Subcutaneous abdominal adipose tissue (tissue), 5 donors: ENCODE measurements at regions not wholly inside any gene's neighbourhood (a gene's known extent, or its start where the extent isn't known, plus 50 kb on each side); places are given as distances from the start of the nearest gene placed in this dataset.
A peak's percentile ranks its signal among the peaks of the same experiment; 100 is the strongest.

Experiments
- H3K27ac ChIP-seq: one replicate; pipeline ENCODE4 v1.7.0; 2013; ENCODE audit warnings: low read depth, mild to moderate bottlenecking, inconsistent platforms, low read length, moderate library complexity
- H3K27me3 ChIP-seq, 5 donors: one replicate each; pipeline ENCODE4 v1.7.0; 2013; ENCODE audit warnings: low read length in 5 of 5, inconsistent platforms in 1 of 5; ENCODE audit not compliant: control insufficient read depth in 5 of 5, insufficient read depth in 4 of 5
- H3K36me3 ChIP-seq, 5 donors: one replicate each; pipeline ENCODE4 v1.7.0; 2013; ENCODE audit warnings: low read length in 5 of 5; ENCODE audit not compliant: control insufficient read depth in 5 of 5, insufficient read depth in 5 of 5
- H3K4me1 ChIP-seq, 5 donors: one replicate each; pipeline ENCODE4 v1.7.0; 2013; ENCODE audit warnings: low read length in 5 of 5, mild to moderate bottlenecking in 3 of 5, moderate library complexity in 1 of 5; ENCODE audit not compliant: control insufficient read depth in 5 of 5, insufficient read depth in 5 of 5
- H3K4me3 ChIP-seq, 5 donors: one replicate each; pipeline ENCODE4 v1.7.0; 2013; ENCODE audit warnings: low read length in 5 of 5, low read depth in 1 of 5
- H3K9ac ChIP-seq, 5 donors: one replicate each; pipeline ENCODE4 v1.7.0; 2013; ENCODE audit warnings: low read length in 5 of 5, mild to moderate bottlenecking in 4 of 5, moderate library complexity in 3 of 5
- H3K9me3 ChIP-seq, 5 donors: one replicate each; pipeline ENCODE4 v1.7.0; 2013; ENCODE audit warnings: low read length in 5 of 5; ENCODE audit not compliant: control insufficient read depth in 5 of 5
- donor health status: healthy.
- donor health status: healthy.
- donor health status: healthy.
- donor health status: healthy.
- donor health status: healthy.

GRCh38 chr1:186620566-186621350 lies 59.5 kb downstream of the PTGS2 start:
- Histone ChIP-seq H3K27ac (no peak overlapping the region), H3K4me1 (peaks cover 0 to 12% (median 10%) of the 10 kb centered on the region in 5 donors), H3K9ac (no peak overlapping the region), H3K4me3 (no peak overlapping the region), H3K9me3 (no peaks in the 10 kb centered on the region), H3K36me3 (no peaks in the 10 kb centered on the region), H3K27me3 (no peaks in the 10 kb centered on the region)

GRCh38 chr1:186618401-186619170 lies 61.6 kb downstream of the PTGS2 start:
- Histone ChIP-seq H3K36me3 (no peaks in the 10 kb centered on the region), H3K4me1 (peaks cover 0 to 12% (median 10%) of the 10 kb centered on the region in 5 donors), H3K27me3 (no peaks in the 10 kb centered on the region), H3K27ac (no peak overlapping the region), H3K9me3 (no peaks in the 10 kb centered on the region), H3K9ac (peak overlapping the region in 1 of 5 donors; percentile 28), H3K4me3 (peak overlapping the region; percentile 58 to 84 (median 61))

- Histone ChIP-seq H3K4me3 (peak overlapping the region in 3 of 5 donors; percentile 58 to 84 (median 61)), H3K27me3 (no peaks in the 10 kb centered on the region), H3K9me3 (no peaks in the 10 kb centered on the region), H3K9ac (peak overlapping the region in 1 of 5 donors; percentile 43), H3K27ac (no peak overlapping the region), H3K36me3 (no peaks in the 10 kb centered on the region), H3K4me1 (peaks cover 0 to 12% (median 10%) of the 10 kb centered on the region in 5 donors)
These were observed 62.3 kb downstream of the PTGS2 start for GRCh38 chr1:186617926-186618325.

GRCh38 chr1:186616511-186616910 lies 63.7 kb downstream of the PTGS2 start:
- H3K27ac ChIP-seq: no peak overlapping the region
- H3K9me3 ChIP-seq: no peaks in the 10 kb centered on the region
- no peaks in the 10 kb centered on the region for H3K36me3 ChIP-seq
- H3K4me3 ChIP-seq: no peak overlapping the region
- no peak overlapping the region for H3K9ac ChIP-seq
- peaks cover 0 to 12% (median 10%) of the 10 kb centered on the region in 5 donors for H3K4me1 ChIP-seq
- no peaks in the 10 kb centered on the region for H3K27me3 ChIP-seq

GRCh38 chr1:186615332-186615731 lies 64.9 kb downstream of the PTGS2 start:
- H3K9ac ChIP-seq: no peak overlapping the region
- no peaks in the 10 kb centered on the region for H3K9me3 ChIP-seq
- H3K27me3 ChIP-seq: no peaks in the 10 kb centered on the region
- H3K36me3 ChIP-seq: no peaks in the 10 kb centered on the region
- H3K27ac ChIP-seq: no peak overlapping the region
- H3K4me3 ChIP-seq: no peak overlapping the region
- peaks cover 0 to 12% (median 10%) of the 10 kb centered on the region in 5 donors for H3K4me1 ChIP-seq

- Histone ChIP-seq H3K4me3 (no peak overlapping the region), H3K27ac (no peak overlapping the region), H3K36me3 (no peaks in the 10 kb centered on the region), H3K9ac (no peak overlapping the region), H3K27me3 (no peaks in the 10 kb centered on the region), H3K4me1 (peaks cover 0 to 5% (median 0%) of the 10 kb centered on the region in 5 donors), H3K9me3 (no peaks in the 10 kb centered on the region)
These were observed 69.1 kb downstream of the PTGS2 start for GRCh38 chr1:186611156-186611555.

- Histone ChIP-seq H3K9ac (no peak overlapping the region), H3K4me3 (no peak overlapping the region), H3K4me1 (peaks cover 0 to 10% (median 0%) of the 10 kb centered on the region in 5 donors), H3K27me3 (no peaks in the 10 kb centered on the region), H3K27ac (no peak overlapping the region), H3K9me3 (peaks cover 0 to 5% (median 0%) of the 10 kb centered on the region in 5 donors), H3K36me3 (no peaks in the 10 kb centered on the region)
These were observed 71.0 kb downstream of the PTGS2 start for GRCh38 chr1:186609183-186609582.

- Histone ChIP-seq H3K27me3 (no peaks in the 10 kb centered on the region), H3K36me3 (no peaks in the 10 kb centered on the region), H3K4me1 (peaks cover 0 to 10% (median 0%) of the 10 kb centered on the region in 5 donors), H3K4me3 (no peak overlapping the region), H3K9ac (no peak overlapping the region), H3K27ac (no peak overlapping the region), H3K9me3 (peaks cover 0 to 5% (median 0%) of the 10 kb centered on the region in 5 donors)
These were observed 74.4 kb downstream of the PTGS2 start for GRCh38 chr1:186605762-186606350.

- Histone ChIP-seq H3K4me3 (no peak overlapping the region), H3K36me3 (no peaks in the 10 kb centered on the region), H3K27ac (no peak overlapping the region)
These were observed 84.3 kb downstream of the PTGS2 start for GRCh38 chr1:186595969-186596368.

More at GRCh38 chr1:186595969-186596368, 84.3 kb downstream of the PTGS2 start:
- Histone ChIP-seq H3K4me1 (no peaks in the 10 kb centered on the region), H3K9ac (no peak overlapping the region), H3K9me3 (peaks cover 0 to 5% (median 3%) of the 10 kb centered on the region in 5 donors), H3K27me3 (no peaks in the 10 kb centered on the region)
